Fibroblast of lung (primary cell): ENCODE measurements at regions not wholly inside any gene's neighbourhood (a gene's known extent, or its start where the extent isn't known, plus 50 kb on each side); places are given as distances from the start of the nearest gene placed in this dataset.

Experiments used
- EZH2 ChIP-seq: IDR thresholded peaks from 2 replicates; pipeline ENCODE4 v1.5.1; 2012; ENCODE audit warnings: low read length, control low read depth, mild to moderate bottlenecking; ENCODE audit errors: missing control alignments
- TF ChIP-seq, protein P1 (sequence below), 2 donors: IDR thresholded peaks in 1 of 2; conservative IDR thresholded peaks in 1 of 2; 1 replicate in 1 of 2; 2 replicates in 1 of 2; pipeline ENCODE4 v1.5.1; 2011 to 2012; ENCODE audit warnings: low read length in 2 of 2, control low read depth in 1 of 2, inconsistent platforms in 1 of 2, low read depth in 1 of 2, mild to moderate bottlenecking in 1 of 2

DNA sequence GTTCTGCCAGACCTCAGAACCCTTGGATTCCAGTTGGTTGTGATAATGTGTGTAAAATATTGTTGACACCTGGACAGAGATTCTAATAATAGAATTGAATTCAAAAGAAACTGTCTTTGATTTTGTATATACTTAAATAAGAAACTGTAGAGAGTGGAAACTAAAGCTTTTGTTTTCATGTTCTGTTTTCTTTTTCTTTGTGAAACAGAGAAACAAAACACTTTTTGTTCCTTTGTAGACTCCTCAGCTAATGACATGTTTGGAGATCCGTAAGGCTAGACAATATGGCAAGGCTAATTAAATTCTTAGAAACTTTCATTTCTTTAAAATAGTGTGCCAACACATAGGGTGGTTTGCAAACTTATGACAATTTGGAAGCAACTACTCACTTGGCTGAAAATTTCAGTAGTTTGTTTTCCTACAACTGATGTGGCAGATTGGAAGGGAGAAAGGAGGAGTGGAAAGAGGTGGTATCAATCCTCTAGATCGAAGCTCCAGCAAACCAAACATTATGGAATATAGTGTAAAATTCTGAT, 90.9 kb upstream of the FAT1 start:
- TF ChIP-seq, protein P1, sequence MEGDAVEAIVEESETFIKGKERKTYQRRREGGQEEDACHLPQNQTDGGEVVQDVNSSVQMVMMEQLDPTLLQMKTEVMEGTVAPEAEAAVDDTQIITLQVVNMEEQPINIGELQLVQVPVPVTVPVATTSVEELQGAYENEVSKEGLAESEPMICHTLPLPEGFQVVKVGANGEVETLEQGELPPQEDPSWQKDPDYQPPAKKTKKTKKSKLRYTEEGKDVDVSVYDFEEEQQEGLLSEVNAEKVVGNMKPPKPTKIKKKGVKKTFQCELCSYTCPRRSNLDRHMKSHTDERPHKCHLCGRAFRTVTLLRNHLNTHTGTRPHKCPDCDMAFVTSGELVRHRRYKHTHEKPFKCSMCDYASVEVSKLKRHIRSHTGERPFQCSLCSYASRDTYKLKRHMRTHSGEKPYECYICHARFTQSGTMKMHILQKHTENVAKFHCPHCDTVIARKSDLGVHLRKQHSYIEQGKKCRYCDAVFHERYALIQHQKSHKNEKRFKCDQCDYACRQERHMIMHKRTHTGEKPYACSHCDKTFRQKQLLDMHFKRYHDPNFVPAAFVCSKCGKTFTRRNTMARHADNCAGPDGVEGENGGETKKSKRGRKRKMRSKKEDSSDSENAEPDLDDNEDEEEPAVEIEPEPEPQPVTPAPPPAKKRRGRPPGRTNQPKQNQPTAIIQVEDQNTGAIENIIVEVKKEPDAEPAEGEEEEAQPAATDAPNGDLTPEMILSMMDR (conservative IDR thresholded peaks at IDR 0.05 in 1 of 2, IDR thresholded peaks at IDR 0.05 in 1 of 2; ENCODE audit: low read depth in 1 of 2, low read length in 2 of 2), result no peak
- TF ChIP-seq EZH2, result no peak
